HFFc6 (cell line): ENCODE measurements at regions not wholly inside any gene's neighbourhood (a gene's known extent, or its start where the extent isn't known, plus 50 kb on each side); places are given as distances from the start of the nearest gene placed in this dataset.

ENCODE experiments used
- DNase-seq: peaks from one replicate; pipeline ENCODE4 v3.0.0-alpha.2; 2018
- H3K27ac Mint-ChIP-seq: 2 replicates; pipeline ENCODE4 v1.8.0; 2020; ENCODE audit warnings: mild to moderate bottlenecking, mixed read lengths
- H3K27me3 Mint-ChIP-seq: 2 replicates; pipeline ENCODE4 v1.8.0; 2021; ENCODE audit warnings: mild to moderate bottlenecking, moderate library complexity, mixed read lengths; ENCODE audit not compliant: insufficient read depth
- H3K36me3 Mint-ChIP-seq: 2 replicates; pipeline ENCODE4 v1.8.0; 2021; ENCODE audit warnings: low read depth, mixed read lengths
- H3K4me1 Mint-ChIP-seq: 2 replicates; pipeline ENCODE4 v1.8.0; 2020; ENCODE audit warnings: low read depth, mixed read lengths
- H3K4me3 Mint-ChIP-seq: 2 replicates; pipeline ENCODE4 v1.8.0; 2020; ENCODE audit warnings: mild to moderate bottlenecking, moderate library complexity, mixed read lengths
- H3K9me3 Mint-ChIP-seq: 2 replicates; pipeline ENCODE4 v1.8.0; 2020; ENCODE audit warnings: mild to moderate bottlenecking, mixed read lengths
- CTCF ChIP-seq: fragments of 200-600 bp; sonication (generic); IDR thresholded peaks from 2 replicates; pipeline ENCODE4 v1.5.0; 2021; ENCODE audit warnings: antibody characterized with exemption, mild to moderate bottlenecking

GRCh38 chr7:33721895-33722294, 183.4 kb upstream of the BMPER start:
- Mint-ChIP-seq H3K4me3 (no peak overlapping the region; the same call in 1 of the 2 replicates), H3K27me3 (peaks cover 6% of the 10 kb centered on the region), H3K27ac (peak overlapping the region; percentile 60; the same call in 1 of the 2 replicates), H3K36me3 (no peaks in the 10 kb centered on the region), H3K9me3 (no peaks in the 10 kb centered on the region), H3K4me1 (peaks cover 37% of the 10 kb centered on the region)
- no peak for DNase-seq
- TF ChIP-seq CTCF: no peak

GRCh38 chr7:33722383-33723101, 182.8 kb upstream of the BMPER start:
- H3K4me3 Mint-ChIP-seq: peak overlapping the region; percentile 51; the same call in 1 of the 2 replicates
- DNase-seq: peak; percentile 79
- TF ChIP-seq CTCF: no peak
- H3K9me3 Mint-ChIP-seq: no peaks in the 10 kb centered on the region
- H3K27ac Mint-ChIP-seq: peak overlapping the region; percentile 60; the same call in 1 of the 2 replicates
- H3K4me1 Mint-ChIP-seq: peaks cover 32% of the 10 kb centered on the region
- H3K27me3 Mint-ChIP-seq: peaks cover 6% of the 10 kb centered on the region
- no peaks in the 10 kb centered on the region for H3K36me3 Mint-ChIP-seq

- Mint-ChIP-seq H3K4me1 (peaks cover 31% of the 10 kb centered on the region), H3K27me3 (peaks cover 6% of the 10 kb centered on the region), H3K27ac (no peak overlapping the region), H3K4me3 (no peak overlapping the region), H3K9me3 (no peaks in the 10 kb centered on the region), H3K36me3 (no peaks in the 10 kb centered on the region)
- TF ChIP-seq CTCF: no peak
- no peak for DNase-seq
Observed at GRCh38 chr7:33724201-33724600, 181.1 kb upstream of the BMPER start.

- peaks cover 4% of the 10 kb centered on the region for H3K27me3 Mint-ChIP-seq
- no peaks in the 10 kb centered on the region for H3K36me3 Mint-ChIP-seq
- DNase-seq: no peak
- no peak overlapping the region for H3K4me3 Mint-ChIP-seq
- H3K9me3 Mint-ChIP-seq: no peaks in the 10 kb centered on the region
- no peak for TF ChIP-seq CTCF
- H3K27ac Mint-ChIP-seq: no peak overlapping the region
- peaks cover 27% of the 10 kb centered on the region for H3K4me1 Mint-ChIP-seq
Observed at GRCh38 chr7:33725111-33726025, 180.0 kb upstream of the BMPER start.

- Mint-ChIP-seq H3K4me1 (peaks cover 21% of the 10 kb centered on the region), H3K27ac (no peak overlapping the region), H3K27me3 (peaks cover 4% of the 10 kb centered on the region)
Observed at GRCh38 chr7:33726582-33726981, 178.8 kb upstream of the BMPER start.

More at GRCh38 chr7:33726582-33726981, 178.8 kb upstream of the BMPER start:
- no peak for DNase-seq
- no peak for TF ChIP-seq CTCF
- Mint-ChIP-seq H3K9me3 (no peaks in the 10 kb centered on the region), H3K4me3 (no peak overlapping the region), H3K36me3 (no peaks in the 10 kb centered on the region)
